GM12878 (cell line): ENCODE measurements at regions not wholly inside any gene's neighbourhood (a gene's known extent, or its start where the extent isn't known, plus 50 kb on each side); places are given as distances from the start of the nearest gene placed in this dataset.

Experiments
- CHD1 ChIP-seq: IDR thresholded peaks from 2 replicates; pipeline ENCODE4 v1.6.1; 2012; ENCODE audit warnings: low read depth, low read length, improper control_type of control experiment
- CTCF ChIP-seq, 3 experiments: IDR thresholded peaks in 2 of 3; conservative IDR thresholded peaks in 1 of 3; 2 replicates each; pipeline ENCODE4 v1.5.1; 2011; ENCODE audit warnings: low read depth in 3 of 3, low read length in 3 of 3, mild to moderate bottlenecking in 3 of 3, control low read depth in 2 of 3, moderate library complexity in 2 of 3, inconsistent platforms in 1 of 3, mixed read lengths in 1 of 3; ENCODE audit not compliant: control insufficient read depth in 2 of 3, insufficient read depth in 1 of 3; ENCODE audit errors: extremely low read depth in 1 of 3
- EZH2 ChIP-seq: IDR thresholded peaks from 2 replicates; pipeline ENCODE4 v1.6.1; 2012; ENCODE audit warnings: low read depth, mild to moderate bottlenecking, control low read depth, inconsistent platforms, low read length, borderline replicate concordance; ENCODE audit not compliant: control insufficient read depth
- HDAC2 ChIP-seq: fragments of 200-600 bp; sonication (generic); IDR thresholded peaks from 2 replicates; pipeline ENCODE4 v1.6.1; 2017
- POLR2A ChIP-seq: IDR thresholded peaks from 2 replicates; pipeline ENCODE4 v1.6.1; 2011; ENCODE audit warnings: low read depth, mild to moderate bottlenecking, low read length
- POLR2AphosphoS5 ChIP-seq: IDR thresholded peaks from 2 replicates; pipeline ENCODE4 v1.6.1; 2011; ENCODE audit warnings: mild to moderate bottlenecking, low read length, inconsistent platforms
- RCOR1 ChIP-seq: conservative IDR thresholded peaks from 2 replicates; pipeline ENCODE4 v1.6.1; 2012; ENCODE audit warnings: low read depth, low read length, improper control_type of control experiment
- RFX5 ChIP-seq: IDR thresholded peaks from 2 replicates; pipeline ENCODE4 v1.6.1; 2011; ENCODE audit warnings: low read depth, low read length, improper control_type of control experiment
- SMC3 ChIP-seq: IDR thresholded peaks from 2 replicates; pipeline ENCODE4 v1.6.1; 2011; ENCODE audit warnings: low read length, improper control_type of control experiment, borderline replicate concordance
- SP1 ChIP-seq: IDR thresholded peaks from one replicate; pipeline ENCODE4 v1.6.1; 2011; ENCODE audit warnings: low read depth, low read length
- TF ChIP-seq, protein P1 (sequence below): fragments of 450-650 bp; IDR thresholded peaks from 2 replicates; pipeline ENCODE4 v1.6.1; 2016; ENCODE audit warnings: mild to moderate bottlenecking

- TF ChIP-seq SP1 (no peak), POLR2AphosphoS5 (no peak), CTCF (IDR thresholded peaks at IDR 0.05 in 2 of 3, conservative IDR thresholded peaks at IDR 0.05 in 1 of 3; ENCODE audit: control insufficient read depth in 2 of 3, extremely low read depth in 1 of 3, insufficient read depth in 1 of 3, low read depth in 3 of 3, low read length in 3 of 3) (no peak), HDAC2 (no peak), POLR2A (no peak), CHD1 (no peak), RFX5 (no peak), EZH2 (no peak), SMC3 (no peak), RCOR1 (no peak)
- TF ChIP-seq, protein P1, sequence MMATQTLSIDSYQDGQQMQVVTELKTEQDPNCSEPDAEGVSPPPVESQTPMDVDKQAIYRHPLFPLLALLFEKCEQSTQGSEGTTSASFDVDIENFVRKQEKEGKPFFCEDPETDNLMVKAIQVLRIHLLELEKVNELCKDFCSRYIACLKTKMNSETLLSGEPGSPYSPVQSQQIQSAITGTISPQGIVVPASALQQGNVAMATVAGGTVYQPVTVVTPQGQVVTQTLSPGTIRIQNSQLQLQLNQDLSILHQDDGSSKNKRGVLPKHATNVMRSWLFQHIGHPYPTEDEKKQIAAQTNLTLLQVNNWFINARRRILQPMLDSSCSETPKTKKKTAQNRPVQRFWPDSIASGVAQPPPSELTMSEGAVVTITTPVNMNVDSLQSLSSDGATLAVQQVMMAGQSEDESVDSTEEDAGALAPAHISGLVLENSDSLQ, result no peak
Observed at GRCh38 chr2:175462246-175462645, 280.7 kb upstream of the ATP5MC3 start.
